Peyer's patch (tissue), 4 donors: ENCODE measurements at regions not wholly inside any gene's neighbourhood (a gene's known extent, or its start where the extent isn't known, plus 50 kb on each side); places are given as distances from the start of the nearest gene placed in this dataset.

Experiments
- DNase-seq, 3 donors: peaks; one replicate each; pipeline ENCODE4 v3.0.0-alpha.2; 2017 to 2019
- H3K27ac ChIP-seq, 4 donors: fragments of 200-600 bp; sonication (generic); one replicate each; pipeline ENCODE4 v1.5.1; 2016 to 2019
- H3K27me3 ChIP-seq, 2 donors: fragments of 200-600 bp; sonication (generic); one replicate each; pipeline ENCODE4 v1.5.1; 2019
- H3K36me3 ChIP-seq, 3 donors: fragments of 200-600 bp; sonication (generic); one replicate each; pipeline ENCODE4 v1.5.1; 2016 to 2019
- H3K4me1 ChIP-seq, 4 donors: fragments of 200-600 bp; sonication (generic); one replicate each; pipeline ENCODE4 v1.5.1; 2016 to 2019
- H3K4me3 ChIP-seq, 4 donors: fragments of 200-600 bp; sonication (generic); 1 replicate in 3 of 4; 2 replicates in 1 of 4; pipeline ENCODE4 v1.5.1; 2016 to 2019; ENCODE audit warnings: mild to moderate bottlenecking in 1 of 4
- H3K9me3 ChIP-seq, 4 donors: fragments of 200-600 bp; sonication (generic); one replicate each; pipeline ENCODE4 v1.5.1; 2016 to 2019; ENCODE audit warnings: mild to moderate bottlenecking in 1 of 4
- CTCF ChIP-seq, 6 experiments: fragments of 450-650 bp in 4 of 6; fragments of 200-600 bp in 2 of 6; sonication (generic) in 1 of 6; IDR thresholded peaks; one replicate each; pipeline ENCODE4 v1.5.1; 2017 to 2019; ENCODE audit warnings: antibody characterized with exemption in 6 of 6, mild to moderate bottlenecking in 3 of 6, moderate library complexity in 1 of 6
- POLR2A ChIP-seq, 2 donors: fragments of 450-650 bp; IDR thresholded peaks; one replicate each; pipeline ENCODE4 v1.5.1; 2017; ENCODE audit warnings: antibody characterized with exemption in 2 of 2, mild to moderate bottlenecking in 2 of 2, moderate library complexity in 2 of 2

GRCh38 chr9:30579810-30580209 lies 1804.6 kb upstream of the ACO1 start:
- DNase-seq = no peak
- Histone ChIP-seq H3K27ac (no peak overlapping the region), H3K27me3 (no peaks in the 10 kb centered on the region), H3K9me3 (no peaks in the 10 kb centered on the region), H3K4me1 (no peaks in the 10 kb centered on the region), H3K4me3 (no peak overlapping the region), H3K36me3 (no peaks in the 10 kb centered on the region)
- TF ChIP-seq POLR2A (IDR thresholded peaks at IDR 0.05) (no peak), CTCF (IDR thresholded peaks at IDR 0.05) (no peak)

GRCh38 chr9:30582240-30582639 lies 1802.2 kb upstream of the ACO1 start:
- Histone ChIP-seq H3K36me3 (no peaks in the 10 kb centered on the region), H3K4me3 (no peak overlapping the region), H3K27me3 (no peaks in the 10 kb centered on the region), H3K4me1 (no peaks in the 10 kb centered on the region), H3K9me3 (no peaks in the 10 kb centered on the region), H3K27ac (no peak overlapping the region)
- TF ChIP-seq CTCF (IDR thresholded peaks at IDR 0.05) = no peak
- TF ChIP-seq POLR2A (IDR thresholded peaks at IDR 0.05) = no peak
- no peak for DNase-seq

GRCh38 chr9:30584559-30584958 lies 1799.9 kb upstream of the ACO1 start:
- Histone ChIP-seq H3K27ac (no peak overlapping the region), H3K27me3 (no peaks in the 10 kb centered on the region), H3K9me3 (no peaks in the 10 kb centered on the region), H3K4me3 (no peak overlapping the region), H3K36me3 (no peaks in the 10 kb centered on the region), H3K4me1 (no peaks in the 10 kb centered on the region)
- no peak for DNase-seq
- TF ChIP-seq POLR2A (IDR thresholded peaks at IDR 0.05) = no peak
- TF ChIP-seq CTCF (IDR thresholded peaks at IDR 0.05) = no peak

GRCh38 chr9:30591461-30591860 lies 1793.0 kb upstream of the ACO1 start:
- Histone ChIP-seq H3K27me3 (no peaks in the 10 kb centered on the region), H3K4me1 (no peaks in the 10 kb centered on the region), H3K27ac (no peak overlapping the region), H3K4me3 (no peak overlapping the region), H3K9me3 (no peaks in the 10 kb centered on the region), H3K36me3 (no peaks in the 10 kb centered on the region)
- no peak for DNase-seq
- TF ChIP-seq CTCF (IDR thresholded peaks at IDR 0.05) (no peak), POLR2A (IDR thresholded peaks at IDR 0.05) (no peak)

GRCh38 chr9:30597608-30598007 lies 1786.8 kb upstream of the ACO1 start:
- Histone ChIP-seq H3K27me3 (no peaks in the 10 kb centered on the region), H3K27ac (no peak overlapping the region), H3K4me1 (no peaks in the 10 kb centered on the region), H3K36me3 (no peaks in the 10 kb centered on the region), H3K4me3 (no peak overlapping the region), H3K9me3 (no peaks in the 10 kb centered on the region)
- DNase-seq = no peak
- TF ChIP-seq POLR2A (IDR thresholded peaks at IDR 0.05) = no peak
- no peak for TF ChIP-seq CTCF (IDR thresholded peaks at IDR 0.05)

- H3K4me1 ChIP-seq = no peaks in the 10 kb centered on the region
- no peak overlapping the region for H3K4me3 ChIP-seq
- DNase-seq = no peak
- H3K9me3 ChIP-seq = no peaks in the 10 kb centered on the region
- H3K36me3 ChIP-seq = no peaks in the 10 kb centered on the region
- no peaks in the 10 kb centered on the region for H3K27me3 ChIP-seq
- no peak for TF ChIP-seq POLR2A (IDR thresholded peaks at IDR 0.05)
- H3K27ac ChIP-seq = no peak overlapping the region
Observed at GRCh38 chr9:30605936-30606335, 1778.5 kb upstream of the ACO1 start.
